HG03575 (cell line): ENCODE measurements at regions not wholly inside any gene's neighbourhood (a gene's known extent, or its start where the extent isn't known, plus 50 kb on each side); places are given as distances from the start of the nearest gene placed in this dataset.
"Not testable (repeated sequence)": the region's sequence is repeated elsewhere in the genome, so short reads cannot be mapped to it uniquely, and the experiment has no call there.

ENCODE experiments used
- ATAC-seq: cut with Tn5 transposase; IDR thresholded peaks from one replicate; pipeline ENCODE4 v1.9.1; 2021; ENCODE audit not compliant: unreplicated experiment, insufficient number of reproducible peaks, low FRiP score; ENCODE audit errors: extremely low read depth

- ATAC-seq: no peak
Measured at GRCh38 chr21:15567191-15567590, 162.6 kb upstream of the USP25 start.

GRCh38 chr21:15568516-15568915 is 161.3 kb upstream of the USP25 start:
- no peak for ATAC-seq

- ATAC-seq: no peak
Measured at GRCh38 chr21:15586752-15587427, 142.9 kb upstream of the USP25 start.

DNA sequence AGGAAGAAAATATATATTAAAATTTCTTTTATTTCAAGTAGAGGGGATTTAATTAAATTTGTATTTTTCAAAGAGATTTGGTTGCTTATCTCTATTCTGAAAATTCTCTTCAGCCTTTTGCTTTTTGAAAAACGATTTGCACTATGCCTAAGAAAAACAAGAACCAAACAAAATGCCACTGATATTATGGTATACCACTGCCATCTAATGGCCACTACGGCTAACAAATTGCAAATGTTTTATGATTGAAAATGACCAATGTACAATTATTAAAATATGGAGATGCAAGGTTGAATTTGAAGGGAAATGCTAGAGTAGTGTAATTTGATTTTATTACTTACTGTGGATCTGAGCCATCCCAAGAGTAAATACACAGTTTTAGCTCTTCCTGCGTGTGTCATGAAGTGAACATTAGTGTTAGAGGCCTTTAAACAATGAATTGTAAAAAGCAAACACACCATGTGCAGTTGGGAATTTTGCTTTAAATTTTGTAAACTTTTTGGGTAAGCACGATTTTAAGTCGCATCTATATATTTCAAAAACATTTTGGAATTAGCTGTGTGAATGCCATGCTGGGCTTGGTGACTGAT is 137.4 kb upstream of the USP25 start:
- ATAC-seq: no peak

GRCh38 chr21:15592957-15593356 is 136.8 kb upstream of the USP25 start:
- no peak for ATAC-seq

- ATAC-seq: no peak
Measured at GRCh38 chr21:15601390-15601789, 128.4 kb upstream of the USP25 start.

DNA sequence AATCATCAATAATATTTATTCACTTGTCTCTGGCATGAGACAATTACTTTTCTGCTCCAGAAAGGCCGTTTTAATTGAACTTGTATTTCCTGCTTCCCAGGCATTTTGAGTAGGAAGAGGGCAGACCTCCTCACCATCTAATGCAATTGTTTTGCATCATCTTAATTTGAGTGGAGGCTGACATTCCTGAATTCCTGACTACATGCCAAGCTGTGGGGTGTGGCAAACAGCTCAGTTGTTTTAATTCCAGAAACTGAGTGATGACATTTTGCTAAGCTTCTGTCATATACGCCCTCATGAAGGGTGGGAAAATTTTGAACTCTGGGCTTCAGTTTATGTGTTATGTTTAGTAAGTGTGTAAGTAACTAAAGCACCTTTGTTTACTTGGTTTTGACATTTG is 125.4 kb upstream of the USP25 start:
- no peak for ATAC-seq

DNA sequence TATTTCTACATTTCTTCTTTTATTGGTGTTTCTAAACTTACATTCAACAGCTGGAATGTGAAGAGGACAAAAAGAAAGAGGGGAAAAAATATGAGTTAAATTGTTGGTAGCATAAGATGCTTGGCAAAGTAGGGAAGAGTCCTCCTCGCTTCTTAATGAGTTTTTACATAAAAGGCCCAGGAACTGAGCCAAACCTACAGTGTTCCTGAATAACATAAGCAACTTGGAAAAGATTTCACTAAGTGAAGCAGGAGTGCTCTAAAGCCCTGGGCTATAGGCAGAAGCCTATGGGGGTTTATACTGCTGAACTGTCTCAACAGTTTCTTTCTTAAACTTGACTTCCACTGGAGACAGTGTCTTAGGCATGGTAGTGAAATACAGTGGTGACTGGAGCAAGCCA is 115.0 kb upstream of the USP25 start:
- no peak for ATAC-seq

DNA sequence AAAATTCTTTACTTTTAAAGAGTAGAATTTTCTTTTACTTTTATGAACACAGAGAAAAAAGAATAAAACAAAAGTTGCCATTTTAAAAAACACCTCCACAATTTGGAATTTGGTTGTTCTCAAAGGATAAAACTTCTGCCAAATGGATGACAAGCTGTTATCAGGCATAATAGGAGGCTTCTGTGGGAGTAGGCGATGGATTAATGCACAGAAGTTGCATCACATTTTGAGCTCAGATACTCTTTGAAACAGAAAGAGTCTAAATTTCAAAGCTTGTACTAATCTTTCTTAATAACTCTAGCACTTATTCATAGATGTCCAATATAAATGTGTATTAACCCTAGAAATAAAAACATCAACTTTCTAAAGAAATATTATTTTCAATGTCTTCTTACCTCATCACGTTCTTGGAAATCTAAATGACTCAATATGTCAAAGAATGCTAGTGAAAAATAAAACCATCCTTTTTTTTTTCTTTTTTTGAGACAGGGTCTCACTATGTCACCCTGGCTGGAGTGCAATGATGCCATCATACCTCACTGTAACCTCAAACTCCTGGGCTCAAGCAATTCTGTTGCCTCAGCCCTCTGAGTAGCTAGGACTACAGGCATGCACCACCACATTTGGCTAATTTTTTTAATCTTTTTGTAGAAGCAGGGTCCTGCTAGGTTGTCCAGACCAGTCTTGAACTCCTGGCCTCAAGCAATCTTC is 112.8 kb upstream of the USP25 start:
- no peak for ATAC-seq

GRCh38 chr21:15617964-15618363 is 111.8 kb upstream of the USP25 start:
- ATAC-seq: no peak

GRCh38 chr21:15620892-15621291 is 108.9 kb upstream of the USP25 start:
- no peak for ATAC-seq

DNA sequence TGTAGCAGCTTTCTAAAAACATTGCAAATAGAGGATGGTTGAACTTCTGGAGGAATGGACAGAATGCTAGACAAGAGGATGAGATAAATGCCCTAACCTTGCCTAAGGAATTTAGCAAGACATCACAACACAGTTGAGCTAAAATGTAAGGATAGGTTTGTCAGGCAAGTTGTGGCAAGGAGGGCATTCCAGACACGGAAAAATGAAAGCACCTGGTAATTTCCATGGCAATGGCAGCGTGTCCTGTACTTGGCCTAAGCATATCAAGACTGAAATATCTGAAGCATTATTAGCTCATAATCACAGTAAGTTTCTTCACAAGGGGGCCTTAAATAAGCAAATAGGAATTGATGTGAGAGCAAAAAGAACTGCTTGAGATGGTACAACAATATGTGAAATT is 105.1 kb upstream of the USP25 start:
- ATAC-seq: no peak

GRCh38 chr21:15625363-15625762 is 104.4 kb upstream of the USP25 start:
- ATAC-seq: no peak

DNA sequence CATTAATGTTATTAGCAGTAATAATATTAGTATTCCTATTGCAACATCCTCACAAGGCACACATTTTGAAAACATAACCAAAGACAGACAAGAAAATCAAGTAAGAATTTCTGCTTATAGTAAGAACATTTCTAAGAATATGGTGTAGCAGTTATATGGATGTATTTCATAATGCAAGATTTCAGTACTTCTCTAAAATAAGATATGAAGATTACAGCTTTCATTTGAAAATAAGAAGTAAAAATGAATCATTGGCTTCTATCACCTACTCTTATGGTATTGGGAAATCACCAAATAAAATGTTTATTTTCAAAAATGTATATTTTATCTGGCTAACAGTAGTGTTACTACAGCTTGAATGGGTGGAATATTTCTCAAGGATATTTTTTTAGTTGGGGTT is 103.8 kb upstream of the USP25 start:
- ATAC-seq: no peak

GRCh38 chr21:15627011-15627410 is 102.8 kb upstream of the USP25 start:
- no peak for ATAC-seq

DNA sequence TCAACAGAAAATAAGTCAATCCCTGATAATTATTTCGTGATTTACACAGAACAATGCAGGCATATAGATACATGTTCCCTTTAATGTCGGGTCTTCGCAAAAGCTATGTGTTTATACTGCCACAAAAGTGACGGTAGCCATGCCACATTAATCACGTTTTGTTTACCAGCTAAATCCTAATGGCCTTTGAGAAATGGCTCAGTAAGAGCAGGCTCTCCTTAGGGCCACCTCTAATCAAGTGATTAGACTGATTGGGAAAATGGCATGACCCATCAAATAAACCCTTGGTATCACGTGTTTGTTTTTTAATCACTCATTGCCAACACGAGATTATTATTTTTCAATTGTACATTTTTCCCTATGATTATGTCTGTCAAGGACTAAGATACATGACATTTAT is 102.0 kb upstream of the USP25 start:
- no peak for ATAC-seq

GRCh38 chr21:15631342-15631741 is 98.4 kb upstream of the USP25 start:
- ATAC-seq: no peak

GRCh38 chr21:15634541-15634940 is 95.2 kb upstream of the USP25 start:
- ATAC-seq: not testable (repeated sequence)

DNA sequence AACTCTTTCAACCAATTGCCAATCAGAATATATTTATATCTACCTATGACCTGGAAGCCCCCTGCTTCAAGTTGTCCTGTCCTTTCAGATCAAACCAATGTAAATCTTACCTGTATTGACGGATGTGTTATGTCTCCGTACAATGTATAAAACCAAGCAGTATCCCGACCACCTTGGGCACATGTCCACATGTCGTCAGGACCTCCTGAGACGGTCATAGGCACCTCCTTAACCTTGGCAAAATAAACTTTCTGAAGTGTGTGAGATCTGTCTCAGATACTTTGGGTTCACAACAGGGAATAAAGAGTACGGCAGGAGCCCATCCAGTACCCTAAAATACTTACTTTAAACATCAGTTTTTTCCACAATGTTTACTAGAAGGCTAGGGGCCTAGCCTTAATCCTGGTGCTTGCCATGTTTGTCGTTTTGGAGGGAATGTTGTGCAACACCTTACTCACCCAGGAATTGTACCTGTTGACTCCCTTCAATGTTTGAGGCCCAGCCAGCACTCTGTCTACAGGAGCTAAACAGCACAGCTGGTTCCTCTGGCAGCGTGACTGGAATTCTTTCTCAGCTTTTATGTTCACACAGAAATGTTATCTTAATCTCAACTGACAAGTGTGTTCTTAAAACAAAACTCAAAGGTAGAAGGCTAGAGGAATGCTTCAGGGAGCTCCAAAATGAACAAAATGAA is 90.8 kb upstream of the USP25 start:
- ATAC-seq: no peak

- not testable (repeated sequence) for ATAC-seq
Measured at GRCh38 chr21:15640113-15640512, 89.7 kb upstream of the USP25 start.
